B cell (primary cell): ENCODE measurements at regions not wholly inside any gene's neighbourhood (a gene's known extent, or its start where the extent isn't known, plus 50 kb on each side); places are given as distances from the start of the nearest gene placed in this dataset.

Source experiments
- ATAC-seq: fragments of 200-7000 bp; cut with Tn5 transposase; one replicate; pipeline ENCODE4 v1.10.0; 2021; ENCODE audit warnings: low read depth, mild to moderate bottlenecking, moderate number of reproducible peaks, moderate library complexity
- CTCF ChIA-PET: fragments of 350-600 bp; sonication (Branson Sonifier 250); formaldehyde crosslinking; loops from one replicate; lab custom pipeline; 2021; ENCODE audit warnings: antibody characterized with exemption, inconsistent platforms; lab: Charles Lee
- POLR2A ChIA-PET: fragments of 350-600 bp; sonication (Branson Sonifier 250); formaldehyde crosslinking; loops from one replicate; lab custom pipeline; 2021; ENCODE audit warnings: antibody characterized with exemption; lab: Charles Lee
- DNase-seq: peaks from one replicate; pipeline ENCODE4 v3.0.0; 2013
- H2AFZ ChIP-seq: 2 replicates; pipeline ENCODE4 v1.6.1; 2012; ENCODE audit warnings: mild to moderate bottlenecking, low read depth, low read length; ENCODE audit not compliant: insufficient read depth, poor library complexity, severe bottlenecking
- H3K27ac ChIP-seq, 2 donors: 1 replicate in 1 of 2; 2 replicates in 1 of 2; pipeline ENCODE4 v1.5.1; 2012 to 2013; ENCODE audit warnings: low read length in 2 of 2, mild to moderate bottlenecking in 2 of 2, moderate library complexity in 1 of 2
- H3K27me3 ChIP-seq, 4 experiments: fragments of 200-600 bp in 1 of 4; sonication (generic) in 1 of 4; replicated peaks in 1 of 4; 1 replicate in 2 of 4; 2 replicates in 2 of 4; pipeline versions ENCODE4 v1.6.1 to v1.7.0; 2013 to 2016; ENCODE audit warnings: low read length in 3 of 4, mild to moderate bottlenecking in 2 of 4, mixed read lengths in 1 of 4, moderate library complexity in 1 of 4; ENCODE audit not compliant: insufficient read depth in 4 of 4, control insufficient read depth in 3 of 4; ENCODE audit errors: control extremely low read depth in 1 of 4
- H3K36me3 ChIP-seq, 2 experiments: replicated peaks in 1 of 2; 1 replicate in 1 of 2; 2 replicates in 1 of 2; pipeline versions ENCODE4 v1.6.1 to v1.7.1; 2013; ENCODE audit warnings: low read length in 1 of 2; ENCODE audit not compliant: insufficient read depth in 2 of 2, control insufficient read depth in 1 of 2; ENCODE audit errors: control extremely low read depth in 1 of 2, extremely low read depth in 1 of 2
- H3K4me1 ChIP-seq, 2 donors: fragments of 200-600 bp in 1 of 2; sonication (generic) in 1 of 2; 1 replicate in 1 of 2; 2 replicates in 1 of 2; pipeline versions ENCODE4 v1.5.1 to v1.6.1; 2013 to 2017; ENCODE audit warnings: low read length in 2 of 2; ENCODE audit not compliant: control insufficient read depth in 2 of 2, insufficient read depth in 2 of 2
- H3K4me2 ChIP-seq: replicated peaks from 2 replicates; pipeline ENCODE3; 2012; ENCODE audit warnings: mild to moderate bottlenecking, low read depth, low read length; ENCODE audit not compliant: poor library complexity, severe bottlenecking
- H3K4me3 ChIP-seq, 5 experiments: fragments of 200-600 bp in 1 of 5; sonication (generic) in 1 of 5; 1 replicate in 3 of 5; 2 replicates in 2 of 5; pipeline versions ENCODE4 v1.5.1 to v1.7.0; 2011 to 2016; ENCODE audit warnings: low read length in 4 of 5, mild to moderate bottlenecking in 4 of 5, low read depth in 2 of 5, control low read depth in 1 of 5, moderate library complexity in 1 of 5; ENCODE audit not compliant: insufficient read depth in 1 of 5; ENCODE audit errors: control extremely low read depth in 1 of 5, extremely low read depth in 1 of 5
- H3K79me2 ChIP-seq: fragments of 200-600 bp; sonication (generic); one replicate; pipeline ENCODE4 v1.6.0; 2016; ENCODE audit warnings: low read length; ENCODE audit not compliant: control insufficient read depth, insufficient read depth
- H3K9ac ChIP-seq: fragments of 200-600 bp; sonication (generic); 2 replicates; pipeline ENCODE4 v1.6.1; 2017; ENCODE audit warnings: mild to moderate bottlenecking, low read length, moderate library complexity
- H3K9me3 ChIP-seq, 3 donors: one replicate each; pipeline versions ENCODE4 v1.6.1 to v1.7.1; 2013; ENCODE audit warnings: low read length in 2 of 3; ENCODE audit not compliant: control insufficient read depth in 2 of 3, insufficient read depth in 1 of 3; ENCODE audit errors: control extremely low read depth in 1 of 3
- H4K20me1 ChIP-seq: 2 replicates; pipeline ENCODE4 v1.6.0; 2012; ENCODE audit warnings: mild to moderate bottlenecking, low read length; ENCODE audit not compliant: insufficient read depth, control insufficient read depth, poor library complexity, severe bottlenecking
- H3K27ac Mint-ChIP-seq: one replicate; pipeline ENCODE4 v1.8.0; 2021; ENCODE audit warnings: mixed read lengths
- H3K27me3 Mint-ChIP-seq: one replicate; pipeline ENCODE4 v1.8.0; 2021; ENCODE audit warnings: mixed read lengths
- H3K4me1 Mint-ChIP-seq: one replicate; pipeline ENCODE4 v1.8.0; 2021; ENCODE audit warnings: mixed read lengths
- H3K4me3 Mint-ChIP-seq: one replicate; pipeline ENCODE4 v1.8.0; 2021; ENCODE audit warnings: mixed read lengths
- H3K9me3 Mint-ChIP-seq: one replicate; pipeline ENCODE4 v1.8.0; 2022; ENCODE audit warnings: mixed read lengths; ENCODE audit not compliant: insufficient read depth
- CTCF ChIP-seq: fragments of 200-600 bp; IDR thresholded peaks from one replicate; pipeline ENCODE4 v1.8.0; 2022; ENCODE audit warnings: antibody characterized with exemption, mild to moderate bottlenecking
- EZH2 ChIP-seq: IDR thresholded peaks from 2 replicates; pipeline ENCODE4 v1.6.1; 2012; ENCODE audit warnings: borderline replicate concordance, low read depth, mild to moderate bottlenecking, moderate library complexity, low read length; ENCODE audit not compliant: insufficient read depth, poor library complexity, severe bottlenecking
- WGBS: methylation state at CpG from one replicate; pipeline ENCODE4 v1.1.5; 2013; ENCODE audit warnings: missing lambda C conversion rate; ENCODE audit not compliant: insufficient coverage; 5-methylcytosine and 5-hydroxymethylcytosine counted together
- intact Hi-C: fragments of 100-400 bp; cut with micrococcal nuclease; formaldehyde crosslinking; loops from one replicate; pipeline ENCODE4 v1.10.0; 2022

- H3K27me3 ChIP-seq, result peaks cover 0 to 2% (median 0%) of the 10 kb centered on the region in 4 experiments
- Mint-ChIP-seq H3K27ac (no peak overlapping the region), H3K4me3 (no peak overlapping the region), H3K4me1 (no peaks in the 10 kb centered on the region), H3K9me3 (no peaks in the 10 kb centered on the region), H3K27me3 (no peaks in the 10 kb centered on the region)
- CTCF ChIA-PET, result no interaction called here
- no peak overlapping the region for H3K4me3 ChIP-seq
- DNase-seq (no peak), ATAC-seq (no peak)
- H3K9ac ChIP-seq, result no peak overlapping the region
- H3K4me1 ChIP-seq, result no peaks in the 10 kb centered on the region
- TF ChIP-seq CTCF (no peak), EZH2 (no peak)
- no peaks in the 10 kb centered on the region for H3K36me3 ChIP-seq
- POLR2A ChIA-PET, result no interaction called here
- WGBS, result no CpG with 5 or more reads among the region's 1 CpG
- no peak overlapping the region for H3K4me2 ChIP-seq
- H3K79me2 ChIP-seq, result no peaks in the 10 kb centered on the region
- intact Hi-C loops, result no loop called here
- peaks cover 0 to 9% (median 2%) of the 10 kb centered on the region in 3 donors for H3K9me3 ChIP-seq
- no peaks in the 10 kb centered on the region for H4K20me1 ChIP-seq
- H3K27ac ChIP-seq, result no peak overlapping the region
- H2AFZ ChIP-seq, result no peak overlapping the region
Observed at GRCh38 chr18:76195601-76196000, 299.4 kb downstream of the ZNF516 start.

DNA sequence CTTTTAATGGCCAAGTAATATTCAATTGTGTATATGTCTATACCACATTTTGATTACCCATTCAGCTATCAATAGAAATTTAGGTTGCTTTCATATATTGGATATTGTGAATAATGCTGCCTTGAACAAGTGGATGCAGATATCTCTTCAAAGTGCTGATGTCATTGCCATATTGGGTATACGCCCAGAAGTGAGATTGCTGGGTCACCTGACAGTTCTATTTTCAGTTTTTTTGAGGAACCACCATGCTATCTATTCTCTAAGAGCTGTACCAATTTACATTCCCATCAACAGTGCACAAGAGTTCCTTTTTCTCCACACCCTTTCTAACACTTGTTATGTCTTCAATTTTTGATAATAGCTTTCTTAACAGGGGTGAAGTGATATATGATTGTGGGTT, 306.9 kb downstream of the ZNF516 start:
- H4K20me1 ChIP-seq, result no peaks in the 10 kb centered on the region
- Mint-ChIP-seq H3K27ac (no peak overlapping the region), H3K9me3 (no peaks in the 10 kb centered on the region), H3K27me3 (no peaks in the 10 kb centered on the region), H3K4me3 (no peak overlapping the region), H3K4me1 (no peaks in the 10 kb centered on the region)
- no peaks in the 10 kb centered on the region for H3K79me2 ChIP-seq
- H3K36me3 ChIP-seq, result no peaks in the 10 kb centered on the region
- intact Hi-C loops, result no loop called here
- no peak overlapping the region for H2AFZ ChIP-seq
- WGBS, result 50% methylated on average over 1 of the region's 1 CpG
- H3K4me2 ChIP-seq, result no peak overlapping the region
- CTCF ChIA-PET, result no interaction called here
- H3K27ac ChIP-seq, result no peak overlapping the region
- peaks cover 0 to 11% (median 0%) of the 10 kb centered on the region in 3 donors for H3K9me3 ChIP-seq
- no peak overlapping the region for H3K4me3 ChIP-seq
- H3K27me3 ChIP-seq, result no peaks in the 10 kb centered on the region
- no peak for ATAC-seq
- TF ChIP-seq EZH2 (no peak), CTCF (no peak)
- POLR2A ChIA-PET, result no interaction called here
- no peaks in the 10 kb centered on the region for H3K4me1 ChIP-seq
- DNase-seq, result no peak
- H3K9ac ChIP-seq, result no peak overlapping the region
